ENCODE measurements at regions not wholly inside any gene's neighbourhood (a gene's known extent, or its start where the extent isn't known, plus 50 kb on each side); places are given as distances from the start of the nearest gene placed in this dataset.

GRCh38 chr1:4877426-4877825, 223.0 kb downstream of the AJAP1 start:
- DNase-seq (ENCODE audit: low read depth), result no peak

GRCh38 chr1:4871373-4871772, 217.0 kb downstream of the AJAP1 start:
- DNase-seq (ENCODE audit: low read depth), result no peak

- no peak for DNase-seq (ENCODE audit: low read depth)
Observed at GRCh38 chr1:4868521-4868920, 214.1 kb downstream of the AJAP1 start.

GRCh38 chr1:4856396-4856795, 202.0 kb downstream of the AJAP1 start:
- DNase-seq (ENCODE audit: low read depth), result no peak

- DNase-seq (ENCODE audit: low read depth), result no peak
Observed at GRCh38 chr1:4854367-4854766, 200.0 kb downstream of the AJAP1 start.

GRCh38 chr1:4853904-4854303, 199.5 kb downstream of the AJAP1 start:
- no peak for DNase-seq (ENCODE audit: low read depth)

- DNase-seq (ENCODE audit: low read depth), result no peak
Observed at GRCh38 chr1:4851385-4852065, 197.1 kb downstream of the AJAP1 start.

GRCh38 chr1:4848431-4848830, 194.0 kb downstream of the AJAP1 start:
- DNase-seq (ENCODE audit: low read depth), result no peak

GRCh38 chr1:4847711-4848110, 193.3 kb downstream of the AJAP1 start:
- DNase-seq (ENCODE audit: low read depth), result no peak

Data from activated T-cell treated with anti-CD3 and anti-CD28 coated beads for 1 hour (primary cell).